HG03442 (cell line): ENCODE measurements at regions not wholly inside any gene's neighbourhood (a gene's known extent, or its start where the extent isn't known, plus 50 kb on each side); places are given as distances from the start of the nearest gene placed in this dataset.
"Not testable (repeated sequence)": the region's sequence is repeated elsewhere in the genome, so short reads cannot be mapped to it uniquely, and the experiment has no call there.

Experiments
- ATAC-seq: cut with Tn5 transposase; IDR thresholded peaks from one replicate; pipeline ENCODE4 v1.9.1; 2021; ENCODE audit warnings: mild to moderate bottlenecking, moderate library complexity; ENCODE audit not compliant: unreplicated experiment

DNA sequence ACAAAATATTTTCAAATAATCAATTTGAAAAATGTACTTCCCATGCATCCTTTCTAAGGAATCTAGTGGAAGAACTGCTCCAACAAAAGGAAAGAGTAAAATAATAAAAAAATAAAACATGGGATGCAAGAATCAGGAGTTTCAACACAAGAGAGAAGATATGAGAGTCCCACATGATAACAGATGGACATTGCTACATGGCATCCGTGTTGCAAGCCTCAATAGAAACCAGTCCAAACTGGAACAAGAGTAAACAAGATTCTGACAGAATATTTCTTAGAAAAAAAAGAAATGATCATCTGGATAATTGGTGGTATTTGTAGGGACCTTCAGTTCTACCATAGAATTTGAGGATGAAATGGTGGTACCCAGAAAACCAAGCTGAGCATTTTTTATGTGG lies 186.8 kb downstream of the FRK start:
- no peak for ATAC-seq

DNA sequence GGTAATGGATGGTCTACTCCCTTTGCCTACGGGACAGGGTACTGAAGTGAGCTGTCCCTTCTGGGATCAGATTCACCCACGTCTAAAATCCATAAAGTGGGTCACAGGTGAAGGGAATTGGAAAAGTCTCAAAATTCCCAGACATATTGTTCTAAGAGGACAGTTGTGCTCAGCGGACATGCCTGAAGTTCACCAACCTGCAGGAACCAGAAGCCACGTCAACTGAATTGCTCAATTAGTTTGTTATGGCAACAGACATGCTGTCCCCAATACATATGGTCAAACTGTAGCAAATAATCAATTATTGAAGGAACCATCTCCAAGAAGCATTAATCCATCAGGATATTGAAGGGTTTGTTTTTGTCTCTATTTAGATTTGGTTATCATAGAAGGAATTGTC lies 190.2 kb downstream of the FRK start:
- ATAC-seq: no peak

DNA sequence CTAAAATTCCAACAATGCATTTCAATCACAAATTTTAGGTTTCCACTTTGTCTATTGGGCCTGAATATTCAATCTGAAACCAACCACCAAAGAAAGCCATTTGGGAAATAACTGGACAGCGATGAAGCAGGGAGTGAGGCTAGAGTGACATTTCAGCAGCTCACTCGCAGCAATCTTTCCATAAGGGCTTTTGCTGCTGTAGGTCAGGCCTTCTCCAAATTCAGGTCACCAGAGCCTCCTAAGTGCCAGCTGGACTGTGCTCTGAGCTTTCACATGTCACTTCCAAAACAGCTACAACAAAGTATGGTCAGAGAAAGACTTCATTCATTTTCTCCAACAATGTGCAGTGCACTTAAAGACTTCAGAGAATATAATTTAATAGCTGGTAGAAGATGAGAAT lies 194.8 kb downstream of the FRK start:
- no peak for ATAC-seq

DNA sequence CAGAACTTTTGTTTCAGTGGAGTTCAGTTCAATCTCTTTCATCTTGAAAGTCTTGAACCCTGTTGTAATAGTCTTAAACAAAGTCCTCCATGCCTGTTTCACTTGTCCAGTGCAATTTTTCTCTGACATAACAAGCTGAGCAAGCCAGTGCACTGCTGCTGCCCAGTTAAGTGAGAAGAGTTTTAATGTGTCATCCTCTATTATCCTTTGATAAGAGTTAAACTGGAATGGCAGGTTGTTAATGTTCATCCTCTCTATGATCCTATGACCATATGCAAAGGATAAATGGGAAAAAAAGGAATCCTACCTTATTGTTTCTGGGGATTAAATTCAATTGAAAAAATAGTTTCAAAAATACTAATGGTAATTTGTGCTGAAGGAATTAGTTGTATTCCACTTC lies 197.5 kb downstream of the FRK start:
- no peak for ATAC-seq

DNA sequence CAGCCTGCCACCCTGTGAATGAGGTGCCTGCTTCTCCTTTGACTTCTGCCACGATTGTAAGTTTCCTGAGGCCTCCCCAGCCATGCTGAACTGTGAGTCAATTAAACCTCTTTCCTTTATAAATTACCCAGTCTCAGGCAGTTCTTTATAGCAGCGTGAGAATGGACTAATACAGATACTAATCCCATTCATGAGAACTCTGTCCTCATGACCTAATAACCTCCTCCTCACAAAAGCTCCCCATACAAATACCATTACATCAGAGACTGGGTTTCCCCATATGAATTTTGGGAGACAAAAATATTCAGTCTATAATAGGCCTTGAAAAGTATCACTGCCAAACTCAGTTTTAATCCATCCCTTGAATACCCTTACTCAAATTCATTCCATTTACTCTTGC lies 199.0 kb downstream of the FRK start:
- not testable (repeated sequence) for ATAC-seq

DNA sequence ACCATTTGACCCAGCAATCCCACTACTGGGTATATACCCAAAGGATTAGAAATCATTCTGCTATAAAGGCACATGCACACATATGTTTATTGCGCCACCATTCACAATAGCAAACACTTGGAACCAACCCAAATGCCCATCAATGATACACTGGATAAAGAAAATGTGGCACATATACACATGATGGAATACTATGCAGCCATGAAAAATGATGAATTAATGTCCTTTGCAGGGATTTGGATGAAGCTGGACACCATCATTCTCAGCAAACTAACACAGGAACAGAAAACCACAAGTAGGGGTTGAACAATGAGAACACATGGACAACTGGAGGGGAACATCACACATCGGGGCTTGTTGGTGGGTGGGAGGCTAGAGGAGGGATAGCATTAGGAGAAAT lies 201.1 kb downstream of the FRK start:
- ATAC-seq: not testable (repeated sequence)

DNA sequence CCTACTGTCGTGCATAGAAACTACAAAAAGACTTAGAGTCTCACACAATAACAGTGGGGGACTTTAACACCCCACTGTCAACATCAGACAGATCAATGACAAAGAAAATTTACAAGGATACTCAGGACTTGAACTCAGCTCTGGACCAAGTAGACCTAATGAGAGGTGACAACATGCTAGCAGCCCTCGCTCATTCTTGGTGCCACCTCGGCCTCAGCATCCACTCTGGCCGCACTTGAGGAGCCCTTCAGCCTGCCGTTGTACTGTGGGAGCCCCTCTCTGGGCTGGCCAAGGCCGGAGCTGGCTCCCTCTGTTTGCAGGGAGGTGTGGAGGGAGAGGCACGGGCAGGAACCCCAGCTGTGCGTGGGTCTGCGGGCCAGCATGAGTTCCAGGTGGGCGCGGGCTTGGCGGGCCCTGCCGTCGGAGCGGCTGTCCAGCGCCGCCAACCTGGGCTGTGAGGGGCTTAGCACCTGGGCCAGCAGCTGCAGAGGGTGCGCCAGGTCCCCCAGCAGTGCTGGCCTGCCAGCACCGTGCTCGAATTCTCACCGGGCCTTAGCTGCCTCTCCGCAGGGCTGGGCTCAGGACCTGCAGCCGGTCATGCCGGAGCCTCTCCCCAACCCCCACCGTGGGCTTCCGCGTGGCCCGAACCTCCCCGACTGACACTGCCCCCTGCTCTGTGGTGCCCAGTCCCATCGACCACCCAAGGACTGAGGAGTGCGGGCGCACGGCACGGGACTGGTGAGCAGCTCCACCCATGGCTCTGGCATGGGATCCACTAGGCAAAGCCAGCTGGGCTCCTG lies 205.6 kb downstream of the FRK start:
- ATAC-seq: no peak

DNA sequence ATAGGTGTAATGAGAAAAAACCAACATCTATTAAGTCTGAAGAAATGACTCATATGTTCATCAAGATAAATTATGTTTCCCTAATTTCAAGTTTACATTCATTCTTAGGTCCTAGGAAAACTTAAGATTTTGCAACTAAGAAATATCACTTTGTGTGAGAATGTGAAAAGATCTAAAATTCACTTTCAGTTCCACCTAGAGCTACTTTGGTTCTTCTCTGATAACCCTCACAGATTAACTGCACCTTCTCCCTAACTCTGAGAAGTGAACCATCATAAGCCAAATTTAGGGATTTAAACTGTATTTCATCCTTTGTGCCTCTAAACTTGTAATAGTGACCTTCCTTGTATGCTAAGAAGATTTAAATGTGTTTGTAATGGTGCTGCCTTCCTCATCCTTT lies 213.0 kb downstream of the FRK start:
- ATAC-seq: no peak

DNA sequence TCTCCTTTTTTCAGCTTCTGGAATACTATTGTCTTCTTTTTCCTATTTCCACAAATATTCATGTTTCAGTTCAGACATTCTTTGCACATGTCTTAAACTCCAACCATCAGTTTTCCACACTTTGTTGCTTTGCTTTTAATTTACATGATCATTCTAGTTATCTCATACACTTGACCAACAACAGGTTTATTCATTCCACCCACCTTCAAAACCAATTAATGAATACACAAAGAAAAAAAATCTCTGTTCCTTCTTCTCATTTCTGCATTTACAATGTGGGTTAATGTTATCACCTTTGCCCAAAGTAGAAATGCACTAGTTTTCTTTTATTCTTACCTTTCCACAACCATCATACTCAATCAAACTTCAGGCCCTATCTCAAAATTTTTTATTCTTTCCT lies 216.7 kb downstream of the FRK start:
- no peak for ATAC-seq

DNA sequence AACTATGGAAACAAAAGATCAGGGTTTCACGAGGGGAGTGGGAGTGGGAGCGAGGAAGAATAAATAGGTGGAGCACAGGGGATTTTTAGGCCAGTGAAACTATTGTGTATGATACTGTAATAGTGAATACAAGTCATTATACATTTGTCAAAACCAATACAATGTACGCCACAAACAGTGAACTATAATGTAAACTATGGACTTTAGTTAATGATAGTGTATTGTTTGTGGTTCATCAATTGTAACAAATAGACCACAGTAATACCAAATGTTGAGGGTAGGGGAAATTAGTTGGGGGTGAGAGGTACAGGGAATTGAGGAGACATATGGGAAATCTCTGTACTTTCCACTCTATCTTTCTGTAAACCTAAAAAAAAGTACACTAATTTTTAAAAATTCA lies 218.4 kb downstream of the FRK start:
- no peak for ATAC-seq

DNA sequence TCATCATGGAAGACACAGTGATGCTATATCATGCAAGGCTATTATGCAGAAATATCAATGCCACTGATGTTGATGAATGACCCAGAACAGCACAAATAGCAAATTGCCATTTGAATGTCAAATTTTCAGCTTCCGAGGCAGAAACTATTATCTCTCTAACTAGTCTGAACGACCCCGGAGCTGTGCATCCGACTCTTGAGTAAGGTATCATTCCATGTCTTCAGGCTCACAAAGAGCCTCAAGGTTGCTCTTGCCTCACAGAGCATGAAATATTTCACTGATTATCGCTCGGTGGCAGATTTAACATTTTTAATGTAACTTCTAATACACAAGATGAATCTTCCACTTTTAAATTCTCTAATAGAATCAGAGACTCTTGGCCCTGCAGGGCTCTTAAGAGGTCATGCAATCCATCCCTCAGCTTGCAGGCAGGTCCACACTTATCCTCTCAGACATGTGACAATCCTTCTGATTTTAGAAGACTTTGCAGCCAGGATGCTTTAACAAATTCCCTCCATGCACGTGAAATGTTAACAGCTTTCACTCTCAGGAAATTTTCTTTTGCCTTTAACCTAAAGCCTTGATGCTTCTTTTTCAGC lies 221.0 kb downstream of the FRK start:
- no peak for ATAC-seq

DNA sequence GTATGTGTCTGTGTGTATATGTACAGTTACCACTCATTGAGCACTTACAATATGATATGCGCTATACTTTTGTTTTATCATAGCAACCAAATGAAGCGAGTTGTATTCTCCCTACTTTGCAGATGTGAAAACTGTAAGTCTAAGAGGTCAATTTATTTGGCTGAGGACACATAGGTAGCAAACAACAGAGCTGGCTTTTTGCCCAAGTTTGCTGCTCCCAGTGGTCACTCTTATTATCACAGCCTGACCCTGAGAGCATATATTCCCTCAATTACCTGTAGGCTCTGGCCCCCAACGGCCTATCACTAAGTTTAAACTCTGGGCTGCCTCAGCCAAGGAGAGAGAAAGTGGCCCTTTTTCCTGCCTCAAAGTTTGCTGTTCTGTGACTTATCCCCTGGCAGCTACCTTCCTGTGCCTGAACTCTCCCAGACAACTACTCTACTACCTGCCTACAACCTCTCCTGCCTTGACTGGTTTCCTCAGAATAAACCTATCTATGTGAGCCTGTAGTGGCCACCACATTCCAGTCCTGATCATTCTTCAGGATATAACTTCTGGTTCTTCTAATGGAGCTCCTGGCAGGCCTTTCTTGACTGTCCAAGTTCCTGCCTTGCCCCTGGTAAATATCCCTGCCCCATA lies 221.8 kb downstream of the FRK start:
- ATAC-seq: peak; percentile 93

DNA sequence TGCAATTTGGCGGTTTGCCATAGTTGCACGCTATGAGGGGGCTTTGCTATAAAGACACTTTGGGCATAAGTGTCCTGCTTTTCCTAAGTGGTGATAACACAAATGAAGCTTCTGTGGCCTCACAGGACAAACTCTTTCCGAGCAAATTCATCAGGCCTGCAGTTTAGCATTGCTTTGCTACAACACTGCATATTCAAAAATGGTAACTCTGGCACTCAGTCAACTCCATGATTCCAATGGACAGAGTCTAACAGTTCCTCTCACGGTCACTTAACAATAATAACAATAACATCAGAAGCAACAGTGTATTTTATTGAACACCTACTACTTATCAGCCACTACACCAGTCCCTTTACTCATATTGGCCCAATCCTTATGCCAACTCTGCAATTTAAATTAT lies 222.5 kb downstream of the FRK start:
- no peak for ATAC-seq

DNA sequence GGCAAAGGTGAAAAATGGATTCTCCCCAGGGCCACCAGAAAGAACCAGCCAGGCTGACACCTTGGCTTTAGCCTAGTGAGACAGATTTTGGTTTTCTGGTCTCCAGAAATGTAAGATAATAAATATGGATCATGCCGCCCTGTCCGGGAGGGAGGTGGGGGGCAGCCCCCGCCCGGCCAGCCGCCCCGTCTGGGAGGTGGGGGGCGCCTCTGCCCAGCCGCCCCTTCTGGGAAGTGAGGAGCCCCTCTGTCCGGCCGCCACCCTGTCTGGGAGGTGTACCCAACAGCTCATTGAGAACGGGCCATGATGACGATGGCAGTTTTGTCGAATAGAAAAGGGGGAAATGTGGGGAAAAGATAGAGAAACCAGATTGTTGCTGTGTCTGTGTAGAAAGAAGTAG lies 224.3 kb downstream of the FRK start:
- ATAC-seq: not testable (repeated sequence)

DNA sequence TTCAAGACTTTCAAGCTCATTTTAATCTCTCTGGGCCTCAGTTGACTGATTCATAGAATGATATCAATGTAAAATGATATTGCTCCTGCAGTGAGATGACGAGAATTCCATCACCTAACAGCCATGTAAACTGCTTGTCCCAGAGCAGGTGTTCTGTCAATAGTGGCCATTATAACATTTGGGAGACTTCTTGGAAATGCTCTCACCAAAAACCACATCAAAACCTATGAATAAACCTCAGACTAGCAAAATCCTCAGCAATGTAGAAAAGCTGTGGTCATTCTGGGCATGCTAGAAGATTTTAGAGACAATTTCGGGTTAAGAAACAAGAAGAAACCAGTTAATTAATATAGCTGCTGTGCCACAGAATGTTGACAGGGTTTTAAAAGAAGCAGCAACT lies 225.4 kb downstream of the FRK start:
- ATAC-seq: no peak

DNA sequence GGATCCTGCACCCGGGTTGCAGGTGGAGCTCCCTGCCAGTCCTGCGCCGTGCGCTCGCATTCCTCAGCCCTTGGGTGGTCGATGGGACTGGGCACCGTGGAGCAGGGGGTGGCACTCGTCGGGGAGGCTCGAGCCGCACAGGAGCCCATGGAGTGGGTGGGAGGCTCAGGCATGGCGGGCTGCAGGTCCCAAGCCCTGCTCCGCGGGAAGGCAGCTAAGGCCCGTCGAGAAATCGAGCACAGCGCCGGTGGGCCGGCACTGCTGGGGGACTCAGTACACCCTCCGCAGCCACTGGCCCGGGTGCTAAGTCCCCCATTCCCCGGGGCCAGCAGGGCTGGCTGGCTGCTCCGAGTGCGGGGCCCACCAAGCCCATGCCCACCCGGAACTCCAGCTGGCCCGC lies 226.1 kb downstream of the FRK start:
- not testable (repeated sequence) for ATAC-seq

DNA sequence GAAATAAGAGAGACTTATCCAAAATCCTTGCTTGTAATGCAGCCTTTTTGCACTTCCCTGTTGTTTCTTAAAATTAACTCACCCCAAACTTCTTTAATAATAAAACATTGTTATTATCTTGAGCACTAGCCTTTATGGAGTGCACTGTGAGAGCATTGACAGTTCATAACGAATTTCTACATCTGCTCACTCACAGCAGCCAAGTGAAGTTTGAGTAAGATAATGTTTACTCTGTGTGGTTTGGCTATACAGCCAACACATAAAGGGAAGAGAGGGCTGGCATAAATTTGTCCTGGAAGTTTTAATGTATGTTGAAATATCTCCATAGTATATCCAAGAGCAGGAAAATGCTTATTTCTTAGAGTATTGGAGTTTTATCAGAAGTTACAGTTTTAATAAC lies 227.9 kb downstream of the FRK start:
- ATAC-seq: no peak

DNA sequence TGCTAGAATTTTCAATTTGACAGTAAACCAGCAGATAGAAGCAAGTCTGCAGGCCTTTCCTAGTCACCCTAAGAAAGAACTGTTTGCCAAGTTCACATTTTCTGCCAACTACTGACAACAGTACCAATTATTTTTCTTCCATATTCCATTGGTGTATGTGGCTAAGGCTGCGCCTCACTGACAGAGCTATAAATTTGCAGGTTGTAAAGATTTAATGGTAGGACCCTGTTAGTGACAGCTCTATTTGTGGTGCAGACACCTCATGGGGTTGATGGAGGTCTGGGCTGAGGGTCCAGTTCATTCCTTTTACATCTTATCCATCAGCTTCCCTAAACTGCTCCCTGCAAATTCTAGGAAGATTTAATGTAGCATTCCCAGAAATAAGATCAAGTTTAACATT lies 228.5 kb downstream of the FRK start:
- no peak for ATAC-seq

DNA sequence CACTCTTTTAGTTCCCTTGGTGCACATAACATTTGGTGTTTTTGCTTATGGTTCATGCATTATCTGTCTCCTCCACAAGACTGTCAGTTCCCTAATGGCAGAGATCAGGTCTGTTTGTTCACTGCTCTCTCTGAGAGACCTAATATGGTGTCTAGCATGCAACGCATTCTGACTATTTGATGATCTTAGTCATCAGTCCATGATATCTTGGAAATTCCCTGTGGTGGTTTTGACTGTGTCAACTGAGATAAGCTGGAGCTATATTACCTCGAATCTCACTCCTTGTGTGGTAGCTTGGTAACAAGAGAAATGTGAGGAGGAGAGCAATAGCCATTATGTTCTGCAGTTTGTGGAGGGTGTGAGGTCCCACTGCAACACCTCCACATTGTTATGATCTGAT lies 229.8 kb downstream of the FRK start:
- peak; percentile 69 for ATAC-seq

DNA sequence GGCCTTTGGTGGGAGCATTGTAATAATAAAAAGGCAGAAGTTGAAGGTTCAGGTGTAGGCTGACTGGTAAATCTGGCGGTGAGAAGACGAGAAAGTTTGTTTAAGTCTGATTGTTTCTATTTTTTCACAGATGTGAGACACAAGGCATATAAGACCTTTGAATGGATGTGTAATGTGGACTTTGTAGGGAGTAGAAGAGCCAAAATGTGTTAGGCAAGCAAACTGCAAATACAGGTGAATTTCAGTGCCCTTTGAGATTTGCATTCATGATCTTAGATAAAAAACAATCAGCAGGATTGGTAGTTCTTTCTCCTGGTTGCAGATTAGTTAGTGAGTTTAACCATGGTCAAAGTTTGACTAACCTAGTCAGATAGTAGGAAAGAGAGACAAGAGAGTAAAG lies 238.9 kb downstream of the FRK start:
- no peak for ATAC-seq

DNA sequence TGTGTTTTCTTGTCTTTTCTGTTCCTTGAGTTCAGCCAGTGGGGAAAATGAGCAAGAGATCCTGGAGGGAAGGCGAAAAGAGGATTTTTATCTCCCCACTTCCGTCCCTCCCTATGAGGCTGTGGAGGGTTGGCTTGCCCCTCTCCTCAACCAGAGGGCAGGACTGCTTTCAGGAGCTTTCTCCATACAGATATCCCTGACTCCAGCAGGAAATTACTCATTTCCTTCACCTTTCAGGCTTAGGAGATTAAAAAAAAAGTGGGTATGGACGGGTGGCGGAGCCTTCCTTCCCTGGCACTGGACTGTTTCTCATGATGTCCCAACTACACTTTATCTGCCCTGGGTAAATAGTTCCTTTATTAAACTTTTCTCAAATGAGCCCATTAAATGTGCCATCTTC lies 241.2 kb downstream of the FRK start:
- no peak for ATAC-seq

DNA sequence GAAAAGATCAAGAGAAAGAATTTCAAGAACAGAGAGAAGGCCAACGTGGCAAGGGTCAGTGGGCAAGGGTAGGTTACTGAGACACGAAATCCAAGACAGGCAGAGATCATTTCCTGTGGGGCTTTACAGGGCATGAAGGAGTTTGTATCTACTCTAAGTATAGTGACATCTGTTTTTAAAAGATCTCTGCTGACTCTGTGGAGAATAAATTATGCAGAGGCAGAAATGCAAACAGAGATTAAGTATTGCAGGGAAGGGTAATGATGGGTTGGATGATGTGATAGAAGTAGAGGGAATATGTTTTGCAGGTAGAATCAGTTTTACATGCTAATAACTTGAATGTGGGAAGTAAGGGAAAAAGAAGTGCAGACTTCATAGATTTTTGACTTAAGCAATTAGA lies 243.5 kb downstream of the FRK start:
- ATAC-seq: no peak
